ENCODE measurements at regions not wholly inside any gene's neighbourhood (a gene's known extent, or its start where the extent isn't known, plus 50 kb on each side); places are given as distances from the start of the nearest gene placed in this dataset.

DNA sequence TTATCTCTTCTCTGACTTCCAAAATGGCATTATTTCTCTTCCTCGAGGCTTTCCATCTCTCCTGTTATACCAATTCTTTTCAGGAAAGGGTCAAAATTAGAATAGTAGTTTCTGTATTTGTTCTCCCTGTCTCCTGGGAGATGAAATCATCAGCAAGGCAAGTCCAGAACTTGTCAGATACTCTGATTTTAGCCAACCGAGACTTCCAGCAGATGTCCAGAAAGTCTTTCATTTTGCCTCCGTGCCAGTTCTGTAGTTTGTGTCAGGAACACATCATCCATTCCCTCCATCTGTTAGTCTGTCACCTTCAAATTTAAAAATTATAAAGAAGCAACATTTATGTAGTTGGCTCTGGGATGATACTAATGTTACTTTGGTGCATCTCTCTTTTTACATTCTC is 275.7 kb downstream of the CCDC59 start:
- ATAC-seq (replicated peaks; ENCODE audit: extremely low read depth, poor library complexity, severe bottlenecking), result no peak
- H3K4me1 Mint-ChIP-seq, result no peaks in the 10 kb centered on the region
- no peak overlapping the region for H3K4me3 Mint-ChIP-seq
- no peak for DNase-seq (ENCODE audit: low spot score in 2 of 2)
- no peaks in the 10 kb centered on the region for H3K27me3 Mint-ChIP-seq
- H3K27ac Mint-ChIP-seq (ENCODE audit: low read depth), result no peak overlapping the region
- peaks cover 10% of the 10 kb centered on the region for H3K9me3 Mint-ChIP-seq
- H3K36me3 Mint-ChIP-seq (ENCODE audit: insufficient read depth), result no peaks in the 10 kb centered on the region

DNA sequence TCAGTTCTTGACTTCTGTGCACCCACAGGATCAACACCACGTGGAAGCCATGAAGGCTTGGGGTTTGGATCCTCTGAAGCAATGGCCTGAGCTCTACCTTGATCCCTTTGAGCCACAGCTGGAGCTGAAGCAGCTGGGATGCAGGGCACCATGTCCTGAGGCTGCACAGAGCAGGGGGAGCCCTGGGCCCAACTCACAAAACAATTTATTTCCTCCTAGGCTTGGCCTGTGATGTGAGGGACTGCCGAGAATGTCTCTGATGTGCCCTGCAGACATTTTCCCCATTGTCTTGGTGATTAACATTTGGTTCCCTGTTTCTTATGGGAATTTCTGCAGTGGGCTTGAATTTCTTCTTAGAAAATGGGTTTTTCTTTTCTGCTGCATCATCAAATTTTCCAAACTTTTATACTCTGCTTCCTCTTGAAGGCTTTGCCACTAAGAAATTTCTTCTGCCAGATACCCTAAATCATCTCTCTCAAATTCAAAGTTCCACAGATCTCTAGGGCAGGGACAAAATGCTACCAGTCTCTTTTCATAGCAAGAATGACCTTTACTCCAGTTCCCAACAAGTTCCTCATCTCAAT is 288.2 kb downstream of the CCDC59 start:
- Mint-ChIP-seq H3K27me3 (no peaks in the 10 kb centered on the region), H3K9me3 (peaks cover 23% of the 10 kb centered on the region), H3K4me3 (no peak overlapping the region), H3K36me3 (ENCODE audit: insufficient read depth) (no peaks in the 10 kb centered on the region), H3K4me1 (no peaks in the 10 kb centered on the region), H3K27ac (ENCODE audit: low read depth) (no peak overlapping the region)
- no peak for DNase-seq (ENCODE audit: low spot score in 2 of 2)
- ATAC-seq (replicated peaks; ENCODE audit: extremely low read depth, poor library complexity, severe bottlenecking), result no peak

GRCh38 chr12:82058197-82058596 is 299.0 kb upstream of the PPFIA2 start:
- Mint-ChIP-seq H3K4me3 (no peak overlapping the region), H3K36me3 (ENCODE audit: insufficient read depth) (no peaks in the 10 kb centered on the region), H3K9me3 (peaks cover 6% of the 10 kb centered on the region), H3K4me1 (no peaks in the 10 kb centered on the region), H3K27me3 (no peaks in the 10 kb centered on the region), H3K27ac (ENCODE audit: low read depth) (no peak overlapping the region)
- DNase-seq (ENCODE audit: low spot score in 2 of 2) (no peak), ATAC-seq (replicated peaks; ENCODE audit: extremely low read depth, poor library complexity, severe bottlenecking) (no peak)

DNA sequence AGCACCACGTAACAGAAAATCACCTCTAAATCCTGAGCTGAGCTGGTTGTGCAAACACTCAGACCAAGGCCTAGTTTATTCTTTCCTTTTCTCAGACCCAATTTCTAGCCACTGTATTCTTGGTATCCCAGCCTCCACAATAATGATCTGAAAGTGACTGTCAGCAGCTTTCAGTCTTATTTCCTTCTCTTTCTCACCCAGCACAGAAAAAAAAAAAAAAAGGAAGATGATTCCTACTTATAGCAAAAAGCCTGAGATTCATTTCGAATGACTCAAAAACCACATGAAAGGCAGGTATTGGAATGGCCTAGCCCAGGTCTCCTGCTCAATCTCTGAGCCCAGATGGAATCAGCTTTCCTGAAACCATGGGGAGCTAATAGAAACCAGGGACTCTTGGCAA is 298.6 kb upstream of the PPFIA2 start:
- Mint-ChIP-seq H3K36me3 (ENCODE audit: insufficient read depth) (no peaks in the 10 kb centered on the region), H3K4me3 (no peak overlapping the region), H3K4me1 (no peaks in the 10 kb centered on the region), H3K9me3 (peaks cover 7% of the 10 kb centered on the region), H3K27me3 (no peaks in the 10 kb centered on the region), H3K27ac (ENCODE audit: low read depth) (no peak overlapping the region)
- DNase-seq (ENCODE audit: low spot score in 2 of 2) (no peak), ATAC-seq (replicated peaks; ENCODE audit: extremely low read depth, poor library complexity, severe bottlenecking) (no peak)

DNA sequence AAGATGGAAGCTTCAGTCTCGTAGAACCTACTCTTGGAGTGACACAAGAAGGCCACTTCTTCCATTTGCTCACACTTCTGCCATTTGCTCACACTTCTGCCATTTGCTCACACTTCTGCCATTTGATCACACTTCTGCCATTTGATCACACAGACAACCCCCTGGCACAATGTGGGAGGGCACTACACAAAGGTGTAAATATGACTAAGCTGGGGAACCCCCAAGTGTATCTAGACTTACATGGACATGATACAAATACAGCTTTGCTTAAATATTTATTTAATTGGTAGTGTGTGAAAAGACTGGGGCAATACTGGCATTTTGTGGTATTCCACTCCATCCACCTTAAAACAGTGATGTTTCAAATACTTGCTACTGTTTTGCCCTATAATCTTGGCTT is 296.2 kb upstream of the PPFIA2 start:
- Mint-ChIP-seq H3K9me3 (peaks cover 12% of the 10 kb centered on the region), H3K36me3 (ENCODE audit: insufficient read depth) (no peaks in the 10 kb centered on the region), H3K4me1 (no peaks in the 10 kb centered on the region), H3K4me3 (no peak overlapping the region), H3K27ac (ENCODE audit: low read depth) (no peak overlapping the region), H3K27me3 (no peaks in the 10 kb centered on the region)
- DNase-seq (ENCODE audit: low spot score in 2 of 2) (no peak), ATAC-seq (replicated peaks; ENCODE audit: extremely low read depth, poor library complexity, severe bottlenecking) (no peak)

DNA sequence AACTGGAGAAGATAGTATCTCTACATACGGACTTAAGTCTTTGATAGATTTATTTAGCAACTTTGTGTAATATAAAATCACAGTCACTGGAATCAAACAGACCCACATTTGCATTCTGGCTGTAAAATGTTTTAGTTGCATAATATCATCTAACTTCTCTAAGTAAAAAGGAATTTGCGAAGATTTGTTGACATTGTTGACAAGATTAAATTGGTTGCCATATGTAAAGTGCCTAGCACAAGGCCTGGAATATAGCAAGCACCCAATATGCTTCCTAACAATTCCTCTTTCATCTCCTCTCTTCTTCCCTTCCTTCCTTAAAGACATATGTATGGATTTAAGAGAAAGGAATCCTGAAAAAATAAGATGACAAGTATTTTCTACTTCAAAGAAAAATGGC is 295.4 kb upstream of the PPFIA2 start:
- Mint-ChIP-seq H3K27me3 (no peaks in the 10 kb centered on the region), H3K9me3 (peaks cover 12% of the 10 kb centered on the region), H3K4me3 (no peak overlapping the region), H3K4me1 (no peaks in the 10 kb centered on the region), H3K27ac (ENCODE audit: low read depth) (no peak overlapping the region), H3K36me3 (ENCODE audit: insufficient read depth) (no peaks in the 10 kb centered on the region)
- DNase-seq (ENCODE audit: low spot score in 2 of 2), result no peak
- ATAC-seq (replicated peaks; ENCODE audit: extremely low read depth, poor library complexity, severe bottlenecking), result no peak

- ATAC-seq (replicated peaks; ENCODE audit: extremely low read depth, poor library complexity, severe bottlenecking) (no peak), DNase-seq (ENCODE audit: low spot score in 2 of 2) (no peak)
- Mint-ChIP-seq H3K4me3 (no peak overlapping the region), H3K9me3 (peaks cover 2% of the 10 kb centered on the region), H3K27me3 (no peaks in the 10 kb centered on the region), H3K27ac (ENCODE audit: low read depth) (no peak overlapping the region), H3K36me3 (ENCODE audit: insufficient read depth) (no peaks in the 10 kb centered on the region), H3K4me1 (no peaks in the 10 kb centered on the region)
Observed at GRCh38 chr12:82047446-82047845, 288.3 kb upstream of the PPFIA2 start.

- Mint-ChIP-seq H3K4me3 (no peak overlapping the region), H3K9me3 (peaks cover 3% of the 10 kb centered on the region), H3K27me3 (no peaks in the 10 kb centered on the region), H3K27ac (ENCODE audit: low read depth) (no peak overlapping the region), H3K4me1 (no peaks in the 10 kb centered on the region), H3K36me3 (ENCODE audit: insufficient read depth) (no peaks in the 10 kb centered on the region)
- ATAC-seq (replicated peaks; ENCODE audit: extremely low read depth, poor library complexity, severe bottlenecking), result no peak
- DNase-seq (ENCODE audit: low spot score in 2 of 2), result no peak
Observed at GRCh38 chr12:82040987-82041743, 282.0 kb upstream of the PPFIA2 start.

GRCh38 chr12:82034769-82035168 is 275.6 kb upstream of the PPFIA2 start:
- no peak overlapping the region for H3K4me3 Mint-ChIP-seq
- no peaks in the 10 kb centered on the region for H3K36me3 Mint-ChIP-seq (ENCODE audit: insufficient read depth)
- DNase-seq (ENCODE audit: low spot score in 2 of 2) (no peak), ATAC-seq (replicated peaks; ENCODE audit: extremely low read depth, poor library complexity, severe bottlenecking) (no peak)
- no peaks in the 10 kb centered on the region for H3K4me1 Mint-ChIP-seq
- H3K27me3 Mint-ChIP-seq, result no peaks in the 10 kb centered on the region
- peaks cover 10% of the 10 kb centered on the region for H3K9me3 Mint-ChIP-seq
- no peak overlapping the region for H3K27ac Mint-ChIP-seq (ENCODE audit: low read depth)

DNA sequence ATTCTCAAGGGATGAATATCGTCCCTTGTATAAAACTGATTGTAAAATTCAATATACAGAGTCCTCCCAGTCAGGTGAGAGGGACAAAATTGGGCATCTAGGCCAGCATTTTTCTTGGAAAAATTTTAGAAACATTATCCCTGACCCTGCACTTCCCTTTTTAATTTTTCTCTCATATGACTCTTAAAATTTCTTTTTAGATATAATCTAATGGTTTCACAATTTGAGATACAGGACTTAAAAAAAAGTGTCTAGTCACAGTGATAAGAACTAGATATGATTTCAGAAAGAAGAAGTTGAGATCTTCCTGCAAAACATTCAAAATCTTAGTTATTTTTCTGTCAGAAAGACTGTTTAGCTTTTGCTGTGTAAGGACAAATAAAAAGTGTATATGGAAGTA is 270.8 kb upstream of the PPFIA2 start:
- peaks cover 12% of the 10 kb centered on the region for H3K9me3 Mint-ChIP-seq
- no peak overlapping the region for H3K4me3 Mint-ChIP-seq
- no peaks in the 10 kb centered on the region for H3K4me1 Mint-ChIP-seq
- no peak overlapping the region for H3K27ac Mint-ChIP-seq (ENCODE audit: low read depth)
- no peak for ATAC-seq (replicated peaks; ENCODE audit: extremely low read depth, poor library complexity, severe bottlenecking)
- DNase-seq (ENCODE audit: low spot score in 2 of 2), result no peak
- H3K27me3 Mint-ChIP-seq, result no peaks in the 10 kb centered on the region
- H3K36me3 Mint-ChIP-seq (ENCODE audit: insufficient read depth), result no peaks in the 10 kb centered on the region

- no peaks in the 10 kb centered on the region for H3K36me3 Mint-ChIP-seq (ENCODE audit: insufficient read depth)
- no peaks in the 10 kb centered on the region for H3K27me3 Mint-ChIP-seq
- ATAC-seq (replicated peaks; ENCODE audit: extremely low read depth, poor library complexity, severe bottlenecking) (no peak), DNase-seq (ENCODE audit: low spot score in 2 of 2) (no peak)
- no peaks in the 10 kb centered on the region for H3K4me1 Mint-ChIP-seq
- peaks cover 15% of the 10 kb centered on the region for H3K9me3 Mint-ChIP-seq
- no peak overlapping the region for H3K4me3 Mint-ChIP-seq
- H3K27ac Mint-ChIP-seq (ENCODE audit: low read depth), result no peak overlapping the region
Observed at GRCh38 chr12:82028772-82029171, 269.6 kb upstream of the PPFIA2 start.

DNA sequence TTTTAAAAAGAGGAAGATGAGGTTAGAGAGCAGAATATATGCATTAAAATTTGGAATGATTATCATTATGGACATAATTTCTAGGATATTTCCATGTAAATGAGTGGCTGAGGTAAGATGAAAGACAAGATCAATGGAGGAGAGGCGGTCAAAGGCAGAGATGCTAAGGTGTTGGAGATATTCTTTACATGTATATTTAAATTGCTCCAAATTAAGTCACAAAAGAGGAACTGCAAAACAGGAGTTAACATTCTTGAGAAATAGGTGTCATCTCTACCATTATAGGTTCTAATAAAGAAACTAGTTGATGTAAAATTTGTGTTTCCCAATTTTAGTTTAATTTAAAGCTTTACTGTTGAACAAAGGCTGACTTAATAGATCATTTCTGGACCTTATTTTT is 268.5 kb upstream of the PPFIA2 start:
- no peak for ATAC-seq (replicated peaks; ENCODE audit: extremely low read depth, poor library complexity, severe bottlenecking)
- H3K27ac Mint-ChIP-seq (ENCODE audit: low read depth), result no peak overlapping the region
- no peaks in the 10 kb centered on the region for H3K4me1 Mint-ChIP-seq
- H3K27me3 Mint-ChIP-seq, result no peaks in the 10 kb centered on the region
- H3K4me3 Mint-ChIP-seq, result no peak overlapping the region
- peaks cover 11% of the 10 kb centered on the region for H3K9me3 Mint-ChIP-seq
- DNase-seq (ENCODE audit: low spot score in 2 of 2), result no peak
- H3K36me3 Mint-ChIP-seq (ENCODE audit: insufficient read depth), result no peaks in the 10 kb centered on the region

- DNase-seq (ENCODE audit: low spot score in 2 of 2) (no peak), ATAC-seq (replicated peaks; ENCODE audit: extremely low read depth, poor library complexity, severe bottlenecking) (no peak)
- H3K27me3 Mint-ChIP-seq, result no peaks in the 10 kb centered on the region
Observed at GRCh38 chr12:82025462-82025861, 266.3 kb upstream of the PPFIA2 start.

More at GRCh38 chr12:82025462-82025861, 266.3 kb upstream of the PPFIA2 start:
- no peak overlapping the region for H3K4me3 Mint-ChIP-seq
- peaks cover 11% of the 10 kb centered on the region for H3K9me3 Mint-ChIP-seq
- H3K27ac Mint-ChIP-seq (ENCODE audit: low read depth), result no peak overlapping the region
- H3K36me3 Mint-ChIP-seq (ENCODE audit: insufficient read depth), result no peaks in the 10 kb centered on the region
- H3K4me1 Mint-ChIP-seq, result no peaks in the 10 kb centered on the region
